ENCODE measurements at regions not wholly inside any gene's neighbourhood (a gene's known extent, or its start where the extent isn't known, plus 50 kb on each side); places are given as distances from the start of the nearest gene placed in this dataset.

- H3K27ac Mint-ChIP-seq, result no peak overlapping the region
- peaks cover 74% of the 10 kb centered on the region for H3K9me3 Mint-ChIP-seq
- no peak for DNase-seq
- H3K27me3 Mint-ChIP-seq (ENCODE audit: low read depth, poor library complexity), result no peaks in the 10 kb centered on the region
- H3K4me3 Mint-ChIP-seq, result no peak overlapping the region
- peaks cover 12% of the 10 kb centered on the region for H3K36me3 Mint-ChIP-seq (ENCODE audit: low read depth)
- TF ChIP-seq CTCF (IDR thresholded peaks at IDR 0.05), result no peak
- H3K4me1 Mint-ChIP-seq, result peaks cover 9% of the 10 kb centered on the region
Measured at GRCh38 chr6:148649454-148649963, 97.3 kb upstream of the UST start.

DNA sequence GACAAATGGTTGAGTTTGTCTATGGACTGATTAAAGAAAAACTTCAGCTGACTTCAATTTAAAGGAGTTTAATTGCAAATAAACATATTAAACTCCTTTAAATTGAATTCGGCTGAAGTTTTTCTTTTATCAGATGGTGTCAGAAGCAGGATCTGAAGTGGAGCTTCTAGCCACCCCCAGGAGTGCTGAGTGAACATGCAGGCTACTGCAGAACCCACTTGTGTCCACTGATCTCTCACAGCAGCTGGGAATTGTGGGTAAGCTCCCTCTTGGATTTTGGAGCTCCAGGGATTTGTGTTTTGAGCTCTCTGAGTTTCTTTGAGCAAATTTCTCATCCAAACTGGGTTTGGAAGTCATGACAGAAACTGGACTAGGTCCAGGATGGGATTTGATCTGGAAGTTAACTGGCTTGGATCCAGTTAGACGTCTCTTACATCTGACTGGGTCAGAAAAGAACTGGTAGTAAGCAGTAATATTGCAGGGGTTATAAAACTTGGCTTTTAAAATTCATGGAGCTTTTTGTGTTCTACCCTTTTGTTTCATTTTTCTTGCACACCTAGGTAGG is 95.8 kb upstream of the UST start:
- H3K4me3 Mint-ChIP-seq, result no peak overlapping the region
- no peaks in the 10 kb centered on the region for H3K4me1 Mint-ChIP-seq
- H3K36me3 Mint-ChIP-seq (ENCODE audit: low read depth), result peaks cover 15% of the 10 kb centered on the region
- H3K9me3 Mint-ChIP-seq, result peaks cover 87% of the 10 kb centered on the region
- DNase-seq, result no peak
- H3K27ac Mint-ChIP-seq, result no peak overlapping the region
- no peak for TF ChIP-seq CTCF (IDR thresholded peaks at IDR 0.05)
- no peaks in the 10 kb centered on the region for H3K27me3 Mint-ChIP-seq (ENCODE audit: low read depth, poor library complexity)

DNA sequence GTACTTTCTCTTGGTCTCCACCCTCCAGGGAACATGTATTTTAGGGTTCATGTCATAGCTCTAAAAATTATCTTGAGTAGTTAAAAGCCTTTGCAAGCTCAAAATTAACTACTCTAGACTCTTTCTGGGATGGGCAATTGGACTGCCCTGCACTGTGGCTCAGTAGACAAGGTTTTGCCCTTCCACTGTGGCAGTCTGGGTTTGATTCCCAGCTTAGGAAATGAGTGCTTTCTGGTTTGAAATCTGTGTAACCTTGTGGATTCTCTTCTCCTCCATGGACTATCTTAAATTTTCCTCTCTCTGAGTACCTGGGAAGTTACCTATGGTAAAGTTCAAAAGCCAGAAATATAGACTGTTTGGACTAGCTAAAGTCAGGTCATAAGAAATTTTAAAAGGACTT is 94.6 kb upstream of the UST start:
- no peak for TF ChIP-seq CTCF (IDR thresholded peaks at IDR 0.05)
- Mint-ChIP-seq H3K9me3 (peaks cover 90% of the 10 kb centered on the region), H3K36me3 (ENCODE audit: low read depth) (peaks cover 22% of the 10 kb centered on the region), H3K27me3 (ENCODE audit: low read depth, poor library complexity) (no peaks in the 10 kb centered on the region), H3K27ac (no peak overlapping the region), H3K4me1 (no peaks in the 10 kb centered on the region), H3K4me3 (no peak overlapping the region)
- no peak for DNase-seq

GRCh38 chr6:148653138-148653776 is 93.6 kb upstream of the UST start:
- Mint-ChIP-seq H3K4me1 (no peaks in the 10 kb centered on the region), H3K4me3 (no peak overlapping the region), H3K9me3 (peaks cover 94% of the 10 kb centered on the region), H3K36me3 (ENCODE audit: low read depth) (peaks cover 30% of the 10 kb centered on the region), H3K27me3 (ENCODE audit: low read depth, poor library complexity) (no peaks in the 10 kb centered on the region), H3K27ac (no peak overlapping the region)
- no peak for DNase-seq
- TF ChIP-seq CTCF (IDR thresholded peaks at IDR 0.05), result no peak

DNA sequence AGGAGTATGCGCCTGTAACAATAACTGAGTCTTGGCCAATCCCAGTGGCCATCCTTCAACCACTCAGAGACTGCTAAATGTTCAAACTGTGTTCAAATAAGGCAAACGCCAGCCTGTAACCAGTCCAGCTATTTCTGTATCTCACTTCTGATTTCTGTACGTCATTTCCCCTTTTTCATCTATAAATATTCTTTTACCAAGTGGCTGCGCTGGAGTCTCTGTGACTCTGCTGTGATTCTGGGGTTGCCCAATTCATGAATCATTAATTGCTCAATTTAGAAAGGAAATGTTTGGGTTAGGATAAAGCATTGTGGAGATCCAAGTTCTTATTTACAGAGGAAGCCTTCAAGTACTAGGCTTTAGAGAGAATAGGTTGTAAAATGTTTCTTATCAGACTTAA is 89.8 kb upstream of the UST start:
- H3K4me1 Mint-ChIP-seq, result no peaks in the 10 kb centered on the region
- no peak for DNase-seq
- peaks cover 84% of the 10 kb centered on the region for H3K9me3 Mint-ChIP-seq
- peaks cover 47% of the 10 kb centered on the region for H3K36me3 Mint-ChIP-seq (ENCODE audit: low read depth)
- H3K27ac Mint-ChIP-seq, result no peak overlapping the region
- no peak for TF ChIP-seq CTCF (IDR thresholded peaks at IDR 0.05)
- H3K4me3 Mint-ChIP-seq, result no peak overlapping the region
- H3K27me3 Mint-ChIP-seq (ENCODE audit: low read depth, poor library complexity), result no peaks in the 10 kb centered on the region
